Fibroblast of pulmonary artery (primary cell): ENCODE measurements at regions not wholly inside any gene's neighbourhood (a gene's known extent, or its start where the extent isn't known, plus 50 kb on each side); places are given as distances from the start of the nearest gene placed in this dataset.

Source experiments
- DNase-seq: peaks from one replicate; pipeline ENCODE4 v3.0.0-alpha.2; 2010; ENCODE audit warnings: low read depth
- H3K4me3 ChIP-seq: replicated peaks from 2 replicates; pipeline ENCODE4 v1.5.1; 2011; ENCODE audit warnings: low read depth, mild to moderate bottlenecking, control low read depth, low read length, moderate library complexity
- TF ChIP-seq, protein P1 (sequence below): IDR thresholded peaks from 2 replicates; pipeline ENCODE4 v1.5.1; 2011; ENCODE audit warnings: mild to moderate bottlenecking, control low read depth, low read length, inconsistent platforms; ENCODE audit errors: missing control alignments

DNA sequence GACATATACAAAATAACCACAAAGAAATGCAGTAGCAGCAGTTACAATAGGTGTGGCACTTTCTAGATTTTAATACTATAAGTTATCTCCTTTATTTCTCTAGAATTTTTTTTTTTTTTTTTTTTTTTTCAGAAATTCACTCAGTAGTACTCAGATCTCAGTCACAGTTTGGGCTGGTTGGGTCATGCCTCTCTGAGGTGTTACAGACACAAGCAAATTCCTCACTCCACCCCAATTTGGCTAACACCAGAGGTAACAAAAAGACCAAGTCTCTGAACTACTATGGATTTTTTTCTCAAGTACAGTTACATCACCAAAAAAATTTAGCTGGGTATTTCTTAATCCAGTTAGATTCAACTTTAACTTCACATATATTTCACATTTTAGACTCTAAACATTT, 985.1 kb upstream of the LRRN3 start:
- H3K4me3 ChIP-seq: no peak overlapping the region
- TF ChIP-seq, protein P1, sequence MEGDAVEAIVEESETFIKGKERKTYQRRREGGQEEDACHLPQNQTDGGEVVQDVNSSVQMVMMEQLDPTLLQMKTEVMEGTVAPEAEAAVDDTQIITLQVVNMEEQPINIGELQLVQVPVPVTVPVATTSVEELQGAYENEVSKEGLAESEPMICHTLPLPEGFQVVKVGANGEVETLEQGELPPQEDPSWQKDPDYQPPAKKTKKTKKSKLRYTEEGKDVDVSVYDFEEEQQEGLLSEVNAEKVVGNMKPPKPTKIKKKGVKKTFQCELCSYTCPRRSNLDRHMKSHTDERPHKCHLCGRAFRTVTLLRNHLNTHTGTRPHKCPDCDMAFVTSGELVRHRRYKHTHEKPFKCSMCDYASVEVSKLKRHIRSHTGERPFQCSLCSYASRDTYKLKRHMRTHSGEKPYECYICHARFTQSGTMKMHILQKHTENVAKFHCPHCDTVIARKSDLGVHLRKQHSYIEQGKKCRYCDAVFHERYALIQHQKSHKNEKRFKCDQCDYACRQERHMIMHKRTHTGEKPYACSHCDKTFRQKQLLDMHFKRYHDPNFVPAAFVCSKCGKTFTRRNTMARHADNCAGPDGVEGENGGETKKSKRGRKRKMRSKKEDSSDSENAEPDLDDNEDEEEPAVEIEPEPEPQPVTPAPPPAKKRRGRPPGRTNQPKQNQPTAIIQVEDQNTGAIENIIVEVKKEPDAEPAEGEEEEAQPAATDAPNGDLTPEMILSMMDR: no peak
- DNase-seq: no peak

DNA sequence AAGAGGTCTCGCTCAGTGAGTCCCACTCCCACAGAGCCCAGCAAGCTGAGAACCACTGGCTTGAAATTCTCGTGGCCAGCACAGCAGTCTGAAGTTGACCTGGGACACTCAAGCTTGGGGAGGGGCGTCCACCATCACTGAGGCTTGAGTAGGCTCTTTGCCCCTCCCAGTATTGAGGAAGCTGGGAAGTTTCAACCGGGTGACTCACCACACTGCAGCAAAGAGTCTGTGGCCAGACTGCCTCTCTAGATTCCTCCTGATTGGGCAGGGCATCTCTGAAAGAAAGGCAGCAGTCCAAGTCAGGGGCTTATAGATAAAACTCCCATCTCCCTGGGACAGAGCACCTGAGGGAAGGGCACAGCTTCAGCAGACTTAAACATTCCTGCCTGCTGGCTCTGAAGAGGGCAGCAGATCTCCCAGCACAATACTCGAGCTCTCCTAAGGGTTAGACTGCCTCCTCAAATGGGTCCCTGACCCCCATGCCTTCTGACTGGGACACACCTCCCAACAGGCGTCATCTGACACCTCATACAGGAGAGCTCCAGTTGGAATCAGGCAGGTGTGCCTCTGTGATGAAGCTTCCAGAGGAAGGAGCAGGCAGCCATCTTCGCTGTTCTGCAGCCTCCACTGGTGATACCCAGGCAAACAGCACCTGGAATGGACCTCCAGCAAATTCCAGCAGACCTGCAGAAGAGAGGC, 970.9 kb upstream of the LRRN3 start:
- TF ChIP-seq, protein P1: no peak
- DNase-seq: no peak
- H3K4me3 ChIP-seq: no peak overlapping the region

DNA sequence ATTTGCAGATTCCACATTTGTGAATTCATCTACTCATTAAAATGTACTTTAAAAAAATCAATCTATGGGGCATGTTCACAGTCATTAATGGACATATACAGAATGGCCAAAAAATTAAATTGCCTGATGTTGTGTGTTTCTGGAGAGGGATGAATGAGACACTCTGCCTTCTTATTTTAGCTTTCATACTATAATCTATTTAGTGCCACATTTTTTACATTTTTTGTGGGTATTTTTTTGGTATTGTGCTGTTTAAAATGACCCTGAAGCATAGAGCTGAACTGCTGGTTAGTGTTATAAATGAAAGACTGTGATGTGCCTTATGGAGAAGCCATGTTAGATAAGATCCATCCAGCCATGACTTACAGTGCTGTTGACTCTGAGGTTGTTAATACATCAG, 961.8 kb upstream of the LRRN3 start:
- TF ChIP-seq, protein P1: no peak
- no peak for DNase-seq
- no peak overlapping the region for H3K4me3 ChIP-seq

DNA sequence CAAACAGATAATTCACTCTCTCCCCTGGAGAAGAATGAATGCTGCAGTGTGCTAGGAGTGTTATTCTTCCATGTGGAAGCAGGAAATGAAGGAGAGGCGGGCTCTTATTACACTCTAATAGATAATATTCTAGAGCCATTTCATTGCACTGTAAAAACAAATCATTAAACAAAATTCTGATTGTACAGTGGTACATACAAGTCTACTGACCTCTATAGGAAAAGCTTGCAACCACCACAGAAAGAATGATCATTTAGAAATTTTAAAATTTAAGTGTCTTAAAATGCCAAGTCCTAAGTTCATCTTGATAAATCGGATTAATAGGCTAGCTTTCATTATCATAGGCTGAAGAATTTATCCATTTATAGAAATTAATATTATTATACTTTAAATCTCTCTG, 960.3 kb upstream of the LRRN3 start:
- DNase-seq: no peak

DNA sequence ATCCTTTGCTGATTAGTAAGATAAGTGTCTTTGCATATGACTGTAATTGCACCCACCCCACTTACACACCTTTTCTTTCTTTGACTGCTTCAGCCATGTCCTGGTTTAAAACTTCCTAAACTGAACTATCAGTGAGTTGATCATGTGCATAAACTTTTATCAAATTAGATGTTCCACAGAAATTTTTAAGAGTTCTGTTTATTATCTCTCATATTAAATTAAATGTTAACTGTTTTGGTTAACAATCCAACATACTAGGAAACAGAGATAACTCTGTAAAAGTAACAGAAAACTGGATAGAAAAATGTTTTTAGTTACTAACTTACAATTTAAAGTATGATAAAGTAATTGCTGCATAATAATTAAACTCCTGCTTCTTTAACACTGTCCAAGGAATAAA, 959.6 kb upstream of the LRRN3 start:
- no peak overlapping the region for H3K4me3 ChIP-seq
- TF ChIP-seq, protein P1: no peak
- no peak for DNase-seq

More for the DNA sequence above, 960.3 kb upstream of the LRRN3 start:
- H3K4me3 ChIP-seq: no peak overlapping the region
- TF ChIP-seq, protein P1: no peak

DNA sequence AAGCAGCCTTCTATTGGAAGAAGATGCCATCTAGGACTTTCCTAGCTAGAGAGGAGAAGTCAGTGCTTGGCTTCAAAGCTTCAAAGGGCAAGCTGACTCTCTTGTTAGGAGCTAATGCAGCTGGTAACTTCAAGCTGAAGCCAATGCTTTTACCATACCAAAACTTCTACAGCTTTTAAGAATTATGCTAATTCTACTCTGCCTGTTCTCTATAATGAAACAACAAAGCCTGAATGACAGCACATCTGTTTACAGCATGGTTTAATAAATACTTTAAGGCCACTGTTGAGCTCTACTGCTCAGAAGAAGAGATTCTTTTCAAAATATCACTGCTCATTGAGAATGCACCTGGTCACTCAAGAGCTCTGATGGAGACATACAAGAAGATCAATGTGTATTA, 951.9 kb upstream of the LRRN3 start:
- no peak overlapping the region for H3K4me3 ChIP-seq
- DNase-seq: no peak
- TF ChIP-seq, protein P1: no peak

DNA sequence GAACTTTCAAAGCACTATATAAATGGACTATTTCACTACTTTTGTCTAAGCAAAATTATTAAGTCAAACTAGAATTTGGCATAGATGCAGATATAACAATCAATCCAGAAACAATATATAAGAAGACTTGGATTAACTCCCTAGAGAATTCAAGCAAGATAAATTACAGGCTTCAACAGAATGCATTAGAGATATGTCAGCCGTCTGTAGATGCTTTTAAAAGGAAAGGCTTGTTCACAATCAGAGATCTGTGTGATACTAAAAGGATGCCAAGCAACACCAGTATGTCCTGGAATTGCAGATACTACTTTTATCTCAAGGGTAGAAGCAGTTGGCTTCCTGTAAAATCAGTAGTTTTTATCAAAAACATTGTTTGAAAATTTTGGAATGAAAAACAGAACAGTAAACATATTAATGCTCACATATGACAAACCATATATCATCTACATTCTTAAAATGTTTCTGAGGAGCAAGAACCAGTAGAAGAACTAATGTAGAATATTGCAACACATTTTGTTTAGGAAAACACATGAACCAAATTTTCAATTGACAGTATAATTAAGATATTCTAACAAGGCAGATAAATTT, 947.9 kb upstream of the LRRN3 start:
- no peak overlapping the region for H3K4me3 ChIP-seq
- DNase-seq: no peak
- TF ChIP-seq, protein P1: no peak
